ENCODE measurements at regions not wholly inside any gene's neighbourhood (a gene's known extent, or its start where the extent isn't known, plus 50 kb on each side); places are given as distances from the start of the nearest gene placed in this dataset.

DNA sequence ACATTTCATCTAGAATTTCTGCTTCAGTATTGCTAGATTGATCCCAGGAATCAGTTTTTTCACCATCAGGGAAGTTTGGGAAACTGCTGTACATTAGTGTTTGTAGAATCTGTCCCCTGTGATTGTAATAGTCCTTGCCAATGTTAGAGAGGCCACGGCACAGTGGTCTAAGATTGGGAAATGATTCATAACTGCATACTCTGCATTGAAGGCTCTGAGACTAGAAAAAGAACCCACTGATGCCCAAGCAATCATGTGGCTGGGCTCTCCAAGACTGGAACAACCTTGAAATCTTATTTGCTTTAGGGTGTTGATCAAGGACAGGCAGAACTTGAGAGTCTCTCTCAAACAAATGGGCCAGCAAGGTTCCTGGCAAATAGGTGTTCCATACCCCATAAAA lies 245.6 kb upstream of the LRTM1 start:
- H3K4me3 ChIP-seq (ENCODE audit: low read length) = no peak overlapping the region
- H3K9ac ChIP-seq (ENCODE audit: low read depth, low read length) = no peak overlapping the region
- no peak overlapping the region for H3K4me2 ChIP-seq (ENCODE audit: low read length)
- H3K36me3 ChIP-seq (ENCODE audit: insufficient read depth, low read length) = no peaks in the 10 kb centered on the region
- H3K4me1 ChIP-seq (ENCODE audit: control insufficient read depth, insufficient read depth, low read length) = peaks cover 41% of the 10 kb centered on the region
- no peaks in the 10 kb centered on the region for H3K9me3 ChIP-seq (replicated peaks; ENCODE audit: low read length)
- no peaks in the 10 kb centered on the region for H3K27me3 ChIP-seq (ENCODE audit: control insufficient read depth, insufficient read depth, low read length)

DNA sequence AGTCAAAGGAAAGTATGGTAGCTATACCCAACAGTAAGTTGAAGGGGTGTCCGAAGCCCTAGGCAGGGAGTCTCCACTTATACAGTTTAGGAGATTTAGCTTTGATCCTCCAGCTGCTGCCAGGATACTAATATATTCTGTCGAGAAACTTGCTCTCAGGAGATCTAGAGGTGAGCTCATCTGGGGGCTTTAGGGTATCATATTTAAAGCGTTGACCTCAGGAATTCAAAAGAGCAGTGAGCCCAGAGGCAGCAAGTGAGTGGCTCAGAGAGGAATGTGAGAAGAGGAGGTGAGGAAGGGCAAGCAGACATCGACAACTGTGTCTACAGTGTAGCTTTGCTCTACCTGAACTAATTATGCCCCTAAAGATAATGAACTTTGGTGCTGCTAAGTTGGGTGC lies 245.1 kb upstream of the LRTM1 start:
- Histone ChIP-seq H3K4me3 (ENCODE audit: low read length) (no peak overlapping the region), H3K36me3 (ENCODE audit: insufficient read depth, low read length) (no peaks in the 10 kb centered on the region), H3K4me1 (ENCODE audit: control insufficient read depth, insufficient read depth, low read length) (peaks cover 45% of the 10 kb centered on the region), H3K9me3 (replicated peaks; ENCODE audit: low read length) (no peaks in the 10 kb centered on the region), H3K9ac (ENCODE audit: low read depth, low read length) (no peak overlapping the region), H3K4me2 (ENCODE audit: low read length) (no peak overlapping the region), H3K27me3 (ENCODE audit: control insufficient read depth, insufficient read depth, low read length) (no peaks in the 10 kb centered on the region)

DNA sequence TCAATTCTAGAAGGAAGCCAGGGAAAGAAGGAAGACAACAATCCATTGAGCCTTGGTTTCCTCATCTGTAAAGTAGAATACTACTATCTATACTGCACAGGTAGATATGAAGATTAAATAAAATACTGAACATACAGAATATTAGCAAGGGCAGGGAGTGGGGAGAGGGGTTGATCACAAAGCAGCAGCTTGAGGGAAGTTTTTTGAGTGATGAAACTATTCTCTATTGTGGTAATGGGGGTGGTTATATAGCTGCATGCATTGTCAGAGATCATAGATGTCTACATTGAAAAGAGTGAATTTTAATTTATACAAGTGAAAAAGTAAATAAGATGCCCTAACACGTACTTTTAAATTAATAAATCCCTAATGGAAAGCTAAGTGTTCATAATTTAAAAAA lies 242.6 kb upstream of the LRTM1 start:
- peak overlapping the region; percentile 4 for H3K4me3 ChIP-seq (ENCODE audit: low read length)
- peak overlapping the region; percentile 47 for H3K4me2 ChIP-seq (ENCODE audit: low read length)
- peaks cover 67% of the 10 kb centered on the region for H3K4me1 ChIP-seq (ENCODE audit: control insufficient read depth, insufficient read depth, low read length)
- no peaks in the 10 kb centered on the region for H3K27me3 ChIP-seq (ENCODE audit: control insufficient read depth, insufficient read depth, low read length)
- no peaks in the 10 kb centered on the region for H3K9me3 ChIP-seq (replicated peaks; ENCODE audit: low read length)
- H3K36me3 ChIP-seq (ENCODE audit: insufficient read depth, low read length) = no peaks in the 10 kb centered on the region
- peak overlapping the region; percentile 90 for H3K9ac ChIP-seq (ENCODE audit: low read depth, low read length)

DNA sequence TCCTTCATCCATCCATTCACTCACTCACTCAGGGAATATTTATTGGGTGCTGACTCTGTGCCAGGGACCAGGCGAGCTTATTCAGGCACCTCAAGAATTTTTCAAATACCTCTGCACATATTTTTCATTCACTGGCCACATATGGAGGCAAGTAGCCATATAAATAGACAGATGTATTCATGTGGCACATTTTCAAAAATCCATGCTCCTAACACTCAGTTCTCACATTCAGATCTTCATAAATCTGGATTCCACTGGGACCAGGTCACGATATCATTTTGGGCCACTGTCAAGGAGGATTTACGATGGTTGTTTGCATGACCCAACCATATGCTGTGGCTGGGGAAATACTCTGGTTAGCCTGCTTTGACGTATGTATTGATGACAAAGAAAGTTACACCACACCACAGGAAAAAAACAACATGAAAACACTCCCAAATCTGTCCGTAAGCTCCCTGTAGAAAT lies 241.8 kb upstream of the LRTM1 start:
- Histone ChIP-seq H3K9me3 (replicated peaks; ENCODE audit: low read length) (no peaks in the 10 kb centered on the region), H3K4me3 (ENCODE audit: low read length) (no peak overlapping the region), H3K36me3 (ENCODE audit: insufficient read depth, low read length) (no peaks in the 10 kb centered on the region), H3K4me2 (ENCODE audit: low read length) (peak overlapping the region; percentile 47), H3K9ac (ENCODE audit: low read depth, low read length) (peak overlapping the region; percentile 90), H3K4me1 (ENCODE audit: control insufficient read depth, insufficient read depth, low read length) (peaks cover 76% of the 10 kb centered on the region), H3K27me3 (ENCODE audit: control insufficient read depth, insufficient read depth, low read length) (no peaks in the 10 kb centered on the region)

DNA sequence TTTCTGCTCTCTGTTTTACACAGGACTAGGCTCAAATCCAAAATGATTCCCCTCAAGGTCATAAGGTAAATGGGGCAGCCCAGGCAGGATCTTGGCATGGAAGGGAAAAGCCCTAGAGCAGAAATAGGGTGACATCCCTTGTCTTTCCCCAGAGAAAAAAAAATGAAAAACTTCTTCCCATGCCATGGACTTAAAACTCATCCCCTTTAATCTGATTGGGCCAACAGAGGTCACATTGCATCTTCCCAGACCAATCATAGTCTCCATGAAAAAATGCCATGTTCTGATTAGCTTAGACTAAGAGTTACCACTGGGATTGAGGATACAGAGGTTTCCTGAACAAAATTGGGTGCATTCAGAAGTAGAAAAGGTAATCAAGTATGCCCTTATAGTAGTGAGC lies 241.3 kb upstream of the LRTM1 start:
- Histone ChIP-seq H3K27me3 (ENCODE audit: control insufficient read depth, insufficient read depth, low read length) (no peaks in the 10 kb centered on the region), H3K4me3 (ENCODE audit: low read length) (no peak overlapping the region), H3K36me3 (ENCODE audit: insufficient read depth, low read length) (no peaks in the 10 kb centered on the region), H3K9ac (ENCODE audit: low read depth, low read length) (peak overlapping the region; percentile 90), H3K4me2 (ENCODE audit: low read length) (peak overlapping the region; percentile 21), H3K9me3 (replicated peaks; ENCODE audit: low read length) (no peaks in the 10 kb centered on the region), H3K4me1 (ENCODE audit: control insufficient read depth, insufficient read depth, low read length) (peaks cover 80% of the 10 kb centered on the region)

DNA sequence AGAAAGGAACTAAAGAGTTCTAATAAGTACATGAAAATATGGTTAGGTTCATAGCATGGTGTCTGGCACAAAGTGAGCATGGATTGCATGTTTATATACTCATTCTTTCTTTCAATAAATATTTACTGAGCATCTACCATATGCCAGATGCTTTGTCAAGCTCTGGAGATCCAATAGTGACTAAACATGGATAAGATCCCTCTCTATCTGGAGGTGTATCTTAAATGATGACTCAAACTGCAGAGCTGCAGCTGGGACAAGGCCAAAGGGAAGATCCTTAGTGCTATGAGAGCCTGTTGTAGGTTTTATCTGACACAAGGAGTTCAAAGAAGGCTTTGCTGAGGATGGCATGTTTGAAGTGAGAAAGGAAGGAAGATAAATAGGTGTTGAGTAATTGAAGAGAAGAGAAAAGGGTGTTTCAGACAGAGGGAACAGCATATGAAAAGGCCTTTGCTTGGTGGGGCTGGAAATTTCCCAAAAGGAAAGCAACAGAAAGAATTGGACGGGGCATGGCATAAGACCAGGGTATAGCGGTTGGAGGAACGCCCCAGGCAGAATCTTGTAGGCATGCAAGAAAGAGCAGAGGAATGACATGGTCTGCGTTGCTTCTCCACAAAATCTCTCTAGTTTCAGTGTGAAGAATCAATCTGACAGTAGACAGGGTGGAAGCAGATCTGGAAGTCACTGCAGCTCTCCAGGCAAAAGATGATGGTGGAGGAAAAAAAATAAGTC lies 239.9 kb upstream of the LRTM1 start:
- H3K4me3 ChIP-seq (ENCODE audit: low read length) = no peak overlapping the region
- H3K4me2 ChIP-seq (ENCODE audit: low read length) = no peak overlapping the region
- no peaks in the 10 kb centered on the region for H3K27me3 ChIP-seq (ENCODE audit: control insufficient read depth, insufficient read depth, low read length)
- H3K9ac ChIP-seq (ENCODE audit: low read depth, low read length) = peak overlapping the region; percentile 90
- peaks cover 81% of the 10 kb centered on the region for H3K4me1 ChIP-seq (ENCODE audit: control insufficient read depth, insufficient read depth, low read length)
- H3K36me3 ChIP-seq (ENCODE audit: insufficient read depth, low read length) = no peaks in the 10 kb centered on the region
- no peaks in the 10 kb centered on the region for H3K9me3 ChIP-seq (replicated peaks; ENCODE audit: low read length)

DNA sequence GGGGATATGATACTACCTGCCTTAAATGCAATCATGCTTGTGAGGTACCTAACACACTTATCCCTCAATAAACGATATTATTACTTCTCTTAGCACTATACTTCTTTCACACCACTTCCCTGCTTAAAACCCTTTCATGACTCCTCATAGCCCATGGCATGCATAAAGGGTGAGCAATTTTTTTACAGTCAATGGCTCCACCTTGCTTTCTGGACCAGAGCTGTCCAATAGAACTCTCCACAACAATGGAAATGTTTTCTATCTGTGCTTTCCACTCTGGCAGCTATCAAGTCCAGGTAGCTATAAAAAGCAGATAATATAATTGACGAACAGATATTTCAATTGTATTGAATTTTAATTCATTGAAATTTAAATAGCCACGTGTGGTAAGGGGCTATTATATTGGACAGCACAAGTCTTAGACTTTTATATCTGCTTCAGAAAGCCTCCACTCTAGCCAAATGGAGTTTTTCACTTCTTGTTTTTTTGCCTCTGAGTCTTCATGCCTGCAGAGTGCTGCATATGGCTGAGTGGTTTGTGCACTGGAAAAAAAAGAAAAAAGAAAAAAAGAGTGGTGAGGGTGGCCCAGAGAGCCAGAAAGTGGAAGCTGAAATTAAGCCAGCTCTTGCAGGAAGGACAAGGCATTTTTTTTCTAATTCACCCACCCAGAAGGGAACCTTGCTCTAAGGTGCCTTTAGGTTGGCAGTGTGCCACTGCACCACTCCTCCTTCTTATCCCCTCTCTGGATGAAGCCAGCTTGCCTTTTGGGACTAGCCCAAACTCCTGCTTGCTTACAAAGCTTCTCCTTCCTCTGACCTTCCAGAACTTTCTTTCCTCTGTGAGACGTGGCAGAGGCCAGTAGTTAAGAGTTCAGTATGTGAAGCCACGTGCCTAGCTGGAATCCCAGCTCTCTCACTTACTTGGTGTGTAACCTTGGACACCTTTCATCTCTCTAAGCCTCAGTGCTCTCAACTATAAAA lies 239.0 kb upstream of the LRTM1 start:
- Histone ChIP-seq H3K9me3 (replicated peaks; ENCODE audit: low read length) (no peaks in the 10 kb centered on the region), H3K27me3 (ENCODE audit: control insufficient read depth, insufficient read depth, low read length) (no peaks in the 10 kb centered on the region), H3K9ac (ENCODE audit: low read depth, low read length) (peak overlapping the region; percentile 90), H3K4me2 (ENCODE audit: low read length) (no peak overlapping the region), H3K4me1 (ENCODE audit: control insufficient read depth, insufficient read depth, low read length) (peaks cover 90% of the 10 kb centered on the region), H3K36me3 (ENCODE audit: insufficient read depth, low read length) (no peaks in the 10 kb centered on the region), H3K4me3 (ENCODE audit: low read length) (no peak overlapping the region)

DNA sequence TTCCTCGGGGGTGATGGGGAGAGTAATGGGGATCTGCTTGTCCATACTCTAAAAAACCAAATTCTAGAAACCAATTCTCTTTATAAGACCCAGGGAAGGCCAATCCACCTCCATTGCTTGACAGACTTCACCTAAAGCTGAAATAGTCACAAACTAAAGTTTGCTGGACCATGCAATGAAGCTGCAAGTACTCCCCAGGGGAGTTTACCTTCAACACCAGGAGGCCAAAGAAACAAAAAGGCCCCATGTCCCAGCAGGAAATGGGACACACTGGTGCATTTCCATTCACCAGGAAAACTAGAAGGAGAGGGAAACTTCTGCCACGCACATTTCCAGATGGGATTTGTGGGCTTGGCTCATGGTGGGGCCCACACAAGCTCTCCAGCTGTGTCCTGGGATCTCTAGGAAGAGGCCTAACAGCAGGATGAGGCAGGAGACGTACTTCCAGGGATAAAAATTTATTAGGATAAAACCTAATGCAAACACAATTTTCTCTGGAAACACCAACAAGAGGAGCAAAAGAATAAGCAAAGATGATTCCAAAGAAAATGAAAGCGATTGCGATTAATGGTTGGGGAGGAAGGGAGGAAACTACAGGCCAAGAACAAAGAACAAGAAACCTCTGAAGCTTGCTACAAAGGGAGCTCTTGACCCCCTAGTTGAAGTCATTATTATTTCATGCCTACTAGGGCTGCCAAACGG lies 238.0 kb upstream of the LRTM1 start:
- no peaks in the 10 kb centered on the region for H3K27me3 ChIP-seq (ENCODE audit: control insufficient read depth, insufficient read depth, low read length)
- H3K9ac ChIP-seq (ENCODE audit: low read depth, low read length) = peak overlapping the region; percentile 84
- H3K4me2 ChIP-seq (ENCODE audit: low read length) = no peak overlapping the region
- H3K9me3 ChIP-seq (replicated peaks; ENCODE audit: low read length) = no peaks in the 10 kb centered on the region
- H3K36me3 ChIP-seq (ENCODE audit: insufficient read depth, low read length) = no peaks in the 10 kb centered on the region
- H3K4me3 ChIP-seq (ENCODE audit: low read length) = no peak overlapping the region
- peaks cover 97% of the 10 kb centered on the region for H3K4me1 ChIP-seq (ENCODE audit: control insufficient read depth, insufficient read depth, low read length)

DNA sequence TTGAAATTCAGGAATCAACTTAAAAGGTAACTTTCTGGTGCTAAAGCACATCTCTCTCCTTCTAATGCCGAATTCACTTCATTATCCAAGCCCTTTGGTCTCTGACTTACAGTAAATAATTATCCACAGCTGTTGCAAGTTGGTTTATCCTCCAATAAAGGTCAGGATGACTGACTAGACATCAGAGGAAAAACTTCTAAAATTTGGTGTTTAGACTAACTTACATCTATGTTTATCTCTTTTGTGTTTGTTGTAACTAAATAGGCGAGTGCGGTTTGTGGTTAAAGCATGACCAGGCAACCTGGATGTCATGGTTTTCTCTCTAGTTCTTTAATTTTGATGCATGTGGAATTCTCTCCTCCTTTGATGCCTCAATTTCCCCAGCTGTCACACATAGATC lies 237.4 kb upstream of the LRTM1 start:
- Histone ChIP-seq H3K4me3 (ENCODE audit: low read length) (no peak overlapping the region), H3K4me2 (ENCODE audit: low read length) (no peak overlapping the region), H3K9me3 (replicated peaks; ENCODE audit: low read length) (no peaks in the 10 kb centered on the region), H3K4me1 (ENCODE audit: control insufficient read depth, insufficient read depth, low read length) (peaks cover 93% of the 10 kb centered on the region), H3K9ac (ENCODE audit: low read depth, low read length) (peak overlapping the region; percentile 84), H3K27me3 (ENCODE audit: control insufficient read depth, insufficient read depth, low read length) (no peaks in the 10 kb centered on the region), H3K36me3 (ENCODE audit: insufficient read depth, low read length) (no peaks in the 10 kb centered on the region)

DNA sequence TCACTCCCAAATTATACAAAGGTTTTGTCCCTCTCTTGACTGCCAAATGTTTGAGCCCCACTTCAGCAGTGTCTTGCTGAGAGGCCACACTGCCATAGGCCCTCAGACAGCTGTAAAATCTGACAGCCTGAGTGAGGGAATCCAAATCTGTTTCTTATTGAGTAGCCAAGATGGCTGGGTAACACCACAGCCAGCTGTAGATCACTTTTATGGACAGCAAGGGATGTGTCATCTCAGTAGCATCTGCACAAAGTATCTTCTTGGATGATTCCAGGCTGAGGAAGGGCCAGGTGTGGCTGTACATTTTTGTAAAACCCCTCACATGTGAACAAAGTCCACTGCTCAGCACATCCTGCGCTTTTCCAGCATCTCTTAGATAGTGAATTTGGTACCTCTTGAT lies 237.0 kb upstream of the LRTM1 start:
- Histone ChIP-seq H3K4me3 (ENCODE audit: low read length) (no peak overlapping the region), H3K9ac (ENCODE audit: low read depth, low read length) (peak overlapping the region; percentile 84), H3K27me3 (ENCODE audit: control insufficient read depth, insufficient read depth, low read length) (no peaks in the 10 kb centered on the region), H3K4me1 (ENCODE audit: control insufficient read depth, insufficient read depth, low read length) (peaks cover 93% of the 10 kb centered on the region), H3K9me3 (replicated peaks; ENCODE audit: low read length) (no peaks in the 10 kb centered on the region), H3K4me2 (ENCODE audit: low read length) (no peak overlapping the region), H3K36me3 (ENCODE audit: insufficient read depth, low read length) (no peaks in the 10 kb centered on the region)

DNA sequence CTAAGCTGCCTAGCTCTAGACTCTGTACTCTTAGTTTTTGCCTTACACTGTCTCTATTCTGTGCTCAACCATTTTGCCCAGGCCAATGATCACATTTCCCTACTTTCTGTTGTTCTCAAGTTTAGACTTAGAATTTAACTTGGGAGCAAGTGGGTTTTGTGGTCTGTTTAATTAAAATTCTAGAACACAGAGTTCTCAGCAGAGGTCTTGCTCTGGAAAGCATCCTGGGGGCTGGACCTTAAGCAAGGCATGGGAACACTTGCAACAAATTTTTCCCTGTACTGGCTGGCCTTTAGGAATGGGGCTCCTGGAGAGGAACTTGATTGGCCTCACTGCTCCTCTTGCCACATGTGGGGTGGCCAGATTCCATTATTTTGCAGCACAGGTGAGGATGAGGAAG lies 236.3 kb upstream of the LRTM1 start:
- peak overlapping the region; percentile 84 for H3K9ac ChIP-seq (ENCODE audit: low read depth, low read length)
- no peak overlapping the region for H3K4me3 ChIP-seq (ENCODE audit: low read length)
- no peak overlapping the region for H3K4me2 ChIP-seq (ENCODE audit: low read length)

More for the DNA sequence above, 236.3 kb upstream of the LRTM1 start:
- Histone ChIP-seq H3K9me3 (replicated peaks; ENCODE audit: low read length) (no peaks in the 10 kb centered on the region), H3K4me1 (ENCODE audit: control insufficient read depth, insufficient read depth, low read length) (peaks cover 95% of the 10 kb centered on the region), H3K27me3 (ENCODE audit: control insufficient read depth, insufficient read depth, low read length) (no peaks in the 10 kb centered on the region), H3K36me3 (ENCODE audit: insufficient read depth, low read length) (no peaks in the 10 kb centered on the region)
